H9 (cell line): ENCODE measurements at regions not wholly inside any gene's neighbourhood (a gene's known extent, or its start where the extent isn't known, plus 50 kb on each side); places are given as distances from the start of the nearest gene placed in this dataset.

Experiments used
- DNase-seq: peaks from one replicate; pipeline ENCODE4 v3.0.0-alpha.2; 2017
- H2AFZ ChIP-seq: one replicate; pipeline ENCODE4 v1.6.1; 2013; ENCODE audit warnings: mild to moderate bottlenecking, low read length, control low read depth, moderate library complexity
- H2AK5ac ChIP-seq: 2 replicates; pipeline ENCODE4 v1.6.1; 2013; ENCODE audit warnings: low read length, control low read depth, mixed read lengths; ENCODE audit not compliant: insufficient read length
- H2BK120ac ChIP-seq: one replicate; pipeline ENCODE4 v1.6.1; 2013; ENCODE audit warnings: low read depth, mild to moderate bottlenecking, low read length, control low read depth, inconsistent platforms; ENCODE audit not compliant: poor library complexity, severe bottlenecking
- H2BK12ac ChIP-seq: 2 replicates; pipeline ENCODE4 v1.6.1; 2013; ENCODE audit warnings: low read length, control low read depth, mixed read lengths, low read depth; ENCODE audit not compliant: insufficient read length
- H2BK15ac ChIP-seq: 2 replicates; pipeline ENCODE4 v1.6.1; 2013; ENCODE audit warnings: low read depth, low read length, control low read depth
- H2BK20ac ChIP-seq: one replicate; pipeline ENCODE4 v1.6.1; 2013; ENCODE audit warnings: low read depth, mild to moderate bottlenecking, low read length, control low read depth, inconsistent platforms; ENCODE audit not compliant: poor library complexity, severe bottlenecking
- H2BK5ac ChIP-seq: 2 replicates; pipeline ENCODE4 v1.6.1; 2013; ENCODE audit warnings: low read length, control low read depth, mixed read lengths; ENCODE audit not compliant: insufficient read length
- H3K14ac ChIP-seq: 2 replicates; pipeline ENCODE4 v1.6.1; 2013; ENCODE audit warnings: low read length, control low read depth; ENCODE audit not compliant: insufficient read depth
- H3K18ac ChIP-seq: 2 replicates; pipeline ENCODE4 v1.6.1; 2013; ENCODE audit warnings: low read depth, mild to moderate bottlenecking, mixed read lengths, low read length, control low read depth; ENCODE audit not compliant: insufficient read length
- H3K23ac ChIP-seq: 2 replicates; pipeline ENCODE4 v1.6.1; 2013; ENCODE audit warnings: low read length, control low read depth, mixed read lengths, low read depth; ENCODE audit not compliant: insufficient read length
- H3K23me2 ChIP-seq: 2 replicates; pipeline ENCODE4 v1.6.1; 2013; ENCODE audit warnings: low read depth, mild to moderate bottlenecking, mixed read lengths, low read length, control low read depth; ENCODE audit not compliant: insufficient read length, poor library complexity, severe bottlenecking
- H3K27ac ChIP-seq: 2 replicates; pipeline ENCODE4 v1.5.1; 2013; ENCODE audit warnings: low read length, control low read depth, mixed read lengths, low read depth; ENCODE audit not compliant: insufficient read length
- H3K27me3 ChIP-seq: 2 replicates; pipeline ENCODE4 v1.6.1; 2013; ENCODE audit warnings: low read length, control low read depth, inconsistent platforms; ENCODE audit not compliant: insufficient read depth
- H3K4ac ChIP-seq: 2 replicates; pipeline ENCODE4 v1.6.1; 2013; ENCODE audit warnings: low read depth, mild to moderate bottlenecking, control low read depth, inconsistent platforms, low read length, moderate library complexity
- H3K4me1 ChIP-seq: 2 replicates; pipeline ENCODE4 v1.6.1; 2013; ENCODE audit warnings: low read length, control low read depth, inconsistent platforms; ENCODE audit not compliant: insufficient read depth
- H3K4me2 ChIP-seq: 2 replicates; pipeline ENCODE4 v1.6.1; 2013; ENCODE audit warnings: low read length, control low read depth, mixed read lengths; ENCODE audit not compliant: insufficient read length, insufficient read depth
- H3K56ac ChIP-seq: 2 replicates; pipeline ENCODE4 v1.6.1; 2013; ENCODE audit warnings: low read depth, mild to moderate bottlenecking, mixed read lengths, low read length, control low read depth; ENCODE audit not compliant: insufficient read length
- H3K79me1 ChIP-seq: 2 replicates; pipeline ENCODE4 v1.6.1; 2013; ENCODE audit warnings: low read depth, mild to moderate bottlenecking, moderate library complexity, low read length, control low read depth, inconsistent platforms; ENCODE audit not compliant: insufficient read depth, poor library complexity, severe bottlenecking
- H3K79me2 ChIP-seq: 2 replicates; pipeline ENCODE4 v1.6.1; 2013; ENCODE audit warnings: low read length, control low read depth, inconsistent platforms; ENCODE audit not compliant: insufficient read depth
- H3K9ac ChIP-seq: 2 replicates; pipeline ENCODE4 v1.6.1; 2013; ENCODE audit warnings: low read length, control low read depth, mixed read lengths; ENCODE audit not compliant: insufficient read length; ENCODE audit errors: extremely low read depth
- H3K9me3 ChIP-seq: one replicate; pipeline ENCODE4 v1.6.1; 2013; ENCODE audit warnings: low read depth, low read length, inconsistent platforms; ENCODE audit not compliant: control insufficient read depth
- H3T11ph ChIP-seq: one replicate; pipeline ENCODE4 v1.6.1; 2013; ENCODE audit warnings: mild to moderate bottlenecking, low read length, control low read depth, inconsistent platforms
- H4K20me1 ChIP-seq: one replicate; pipeline ENCODE4 v1.6.1; 2013; ENCODE audit not compliant: control insufficient read depth, insufficient read length, insufficient read depth
- H4K5ac ChIP-seq: 2 replicates; pipeline ENCODE4 v1.6.1; 2013; ENCODE audit warnings: low read depth, mild to moderate bottlenecking, mixed read lengths, low read length, control low read depth; ENCODE audit not compliant: insufficient read length
- H4K8ac ChIP-seq: replicated peaks from 2 replicates; pipeline ENCODE4 v1.6.1; 2013; ENCODE audit warnings: low read length, control low read depth, mixed read lengths, low read depth; ENCODE audit not compliant: insufficient read length
- H4K91ac ChIP-seq: 2 replicates; pipeline ENCODE4 v1.6.1; 2013; ENCODE audit warnings: low read depth, mild to moderate bottlenecking, moderate library complexity, mixed read lengths, low read length, control low read depth; ENCODE audit not compliant: insufficient read length
- H3K27ac Mint-ChIP-seq, 3 experiments: 2 replicates in 2 of 3; 3 replicates in 1 of 3; pipeline ENCODE4 v1.8.0; 2020 to 2021; ENCODE audit warnings: mixed read lengths in 3 of 3, mild to moderate bottlenecking in 1 of 3, moderate library complexity in 1 of 3
- H3K27me3 Mint-ChIP-seq: 2 replicates; pipeline ENCODE4 v1.8.0; 2021; ENCODE audit warnings: low read depth, mild to moderate bottlenecking, moderate library complexity, mixed read lengths
- H3K36me3 Mint-ChIP-seq, 3 experiments: 2 replicates in 2 of 3; 3 replicates in 1 of 3; pipeline ENCODE4 v1.8.0; 2020 to 2021; ENCODE audit warnings: low read depth in 3 of 3, mixed read lengths in 3 of 3; ENCODE audit not compliant: insufficient read depth in 1 of 3
- H3K4me1 Mint-ChIP-seq, 2 experiments: 2 replicates each; pipeline ENCODE4 v1.8.0; 2020; ENCODE audit warnings: mixed read lengths in 2 of 2
- H3K4me3 Mint-ChIP-seq, 2 experiments: 2 replicates in 1 of 2; 3 replicates in 1 of 2; pipeline ENCODE4 v1.8.0; 2020 to 2021; ENCODE audit warnings: mild to moderate bottlenecking in 2 of 2, mixed read lengths in 2 of 2, moderate library complexity in 1 of 2
- H3K9me3 Mint-ChIP-seq, 2 experiments: 2 replicates in 1 of 2; 3 replicates in 1 of 2; pipeline ENCODE4 v1.8.0; 2020; ENCODE audit warnings: mild to moderate bottlenecking in 2 of 2, mixed read lengths in 2 of 2, moderate library complexity in 1 of 2
- WGBS: extraction: QIAGEN DNeasy Blood & Tissue Kit; methylation state at CpG from one replicate; pipeline ENCODE4 v1.1.7; 2013; ENCODE audit warnings: missing lambda C conversion rate, low lambda C conversion rate, mixed read lengths; ENCODE audit not compliant: insufficient read length; ENCODE audit errors: extremely low coverage; 5-methylcytosine and 5-hydroxymethylcytosine counted together
- TF ChIP-seq, protein P1 (sequence below): fragments of 200-600 bp; sonication (generic); conservative IDR thresholded peaks from 3 replicates; pipeline ENCODE4 v1.8.0; 2021; ENCODE audit warnings: antibody characterized with exemption, mild to moderate bottlenecking

DNA sequence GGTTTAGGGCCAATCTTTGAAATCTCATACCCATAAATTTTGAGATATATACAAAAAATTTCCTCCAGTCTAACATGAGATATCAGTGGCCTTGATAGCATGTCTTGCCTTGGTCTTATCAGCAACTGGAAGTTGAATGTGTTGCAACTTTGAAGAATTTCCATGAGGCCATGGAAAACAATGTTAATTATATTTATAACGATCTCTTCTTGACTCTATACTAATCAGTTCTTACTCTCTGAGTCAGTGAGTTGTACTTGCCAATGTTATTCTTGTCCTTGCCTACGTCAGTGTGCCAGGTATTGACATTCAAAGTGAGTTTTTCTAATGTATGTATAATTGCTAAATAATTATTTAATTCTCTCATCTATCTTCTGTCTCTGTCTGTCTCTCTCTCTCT, 535.1 kb downstream of the KCNA4 start:
- Mint-ChIP-seq H3K9me3 (no peaks in the 10 kb centered on the region), H3K27me3 (no peaks in the 10 kb centered on the region; the same call in 1 of the 2 replicates), H3K4me1 (no peaks in the 10 kb centered on the region), H3K36me3 (no peaks in the 10 kb centered on the region), H3K4me3 (no peak overlapping the region), H3K27ac (no peak overlapping the region; a peak in 1 of 7 replicates)
- Histone ChIP-seq H3K9me3 (no peaks in the 10 kb centered on the region), H3K23ac (no peak overlapping the region), H3K18ac (no peak overlapping the region), H2BK15ac (no peak overlapping the region), H3K4me2 (no peak overlapping the region), H3K14ac (no peak overlapping the region), H2BK120ac (no peak overlapping the region), H3K56ac (no peak overlapping the region), H2AK5ac (no peak overlapping the region), H3K27me3 (no peaks in the 10 kb centered on the region), H2BK20ac (no peak overlapping the region), H4K20me1 (no peaks in the 10 kb centered on the region), H2AFZ (no peak overlapping the region), H3K23me2 (no peaks in the 10 kb centered on the region), H3K4me1 (no peaks in the 10 kb centered on the region), H3K79me2 (no peaks in the 10 kb centered on the region), H2BK12ac (no peak overlapping the region), H2BK5ac (no peak overlapping the region), H3K79me1 (no peaks in the 10 kb centered on the region), H4K8ac (no peak overlapping the region), H4K5ac (no peak overlapping the region), H3K27ac (no peak overlapping the region), H3T11ph (no peak overlapping the region), H3K4ac (no peak overlapping the region), H4K91ac (no peak overlapping the region), H3K9ac (no peak overlapping the region)
- TF ChIP-seq, protein P1, sequence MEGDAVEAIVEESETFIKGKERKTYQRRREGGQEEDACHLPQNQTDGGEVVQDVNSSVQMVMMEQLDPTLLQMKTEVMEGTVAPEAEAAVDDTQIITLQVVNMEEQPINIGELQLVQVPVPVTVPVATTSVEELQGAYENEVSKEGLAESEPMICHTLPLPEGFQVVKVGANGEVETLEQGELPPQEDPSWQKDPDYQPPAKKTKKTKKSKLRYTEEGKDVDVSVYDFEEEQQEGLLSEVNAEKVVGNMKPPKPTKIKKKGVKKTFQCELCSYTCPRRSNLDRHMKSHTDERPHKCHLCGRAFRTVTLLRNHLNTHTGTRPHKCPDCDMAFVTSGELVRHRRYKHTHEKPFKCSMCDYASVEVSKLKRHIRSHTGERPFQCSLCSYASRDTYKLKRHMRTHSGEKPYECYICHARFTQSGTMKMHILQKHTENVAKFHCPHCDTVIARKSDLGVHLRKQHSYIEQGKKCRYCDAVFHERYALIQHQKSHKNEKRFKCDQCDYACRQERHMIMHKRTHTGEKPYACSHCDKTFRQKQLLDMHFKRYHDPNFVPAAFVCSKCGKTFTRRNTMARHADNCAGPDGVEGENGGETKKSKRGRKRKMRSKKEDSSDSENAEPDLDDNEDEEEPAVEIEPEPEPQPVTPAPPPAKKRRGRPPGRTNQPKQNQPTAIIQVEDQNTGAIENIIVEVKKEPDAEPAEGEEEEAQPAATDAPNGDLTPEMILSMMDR, result no peak
- WGBS, result no CpG with 5 or more reads among the region's 2 CpGs
- DNase-seq, result no peak
